ENCODE measurements at regions not wholly inside any gene's neighbourhood (a gene's known extent, or its start where the extent isn't known, plus 50 kb on each side); places are given as distances from the start of the nearest gene placed in this dataset.

DNA sequence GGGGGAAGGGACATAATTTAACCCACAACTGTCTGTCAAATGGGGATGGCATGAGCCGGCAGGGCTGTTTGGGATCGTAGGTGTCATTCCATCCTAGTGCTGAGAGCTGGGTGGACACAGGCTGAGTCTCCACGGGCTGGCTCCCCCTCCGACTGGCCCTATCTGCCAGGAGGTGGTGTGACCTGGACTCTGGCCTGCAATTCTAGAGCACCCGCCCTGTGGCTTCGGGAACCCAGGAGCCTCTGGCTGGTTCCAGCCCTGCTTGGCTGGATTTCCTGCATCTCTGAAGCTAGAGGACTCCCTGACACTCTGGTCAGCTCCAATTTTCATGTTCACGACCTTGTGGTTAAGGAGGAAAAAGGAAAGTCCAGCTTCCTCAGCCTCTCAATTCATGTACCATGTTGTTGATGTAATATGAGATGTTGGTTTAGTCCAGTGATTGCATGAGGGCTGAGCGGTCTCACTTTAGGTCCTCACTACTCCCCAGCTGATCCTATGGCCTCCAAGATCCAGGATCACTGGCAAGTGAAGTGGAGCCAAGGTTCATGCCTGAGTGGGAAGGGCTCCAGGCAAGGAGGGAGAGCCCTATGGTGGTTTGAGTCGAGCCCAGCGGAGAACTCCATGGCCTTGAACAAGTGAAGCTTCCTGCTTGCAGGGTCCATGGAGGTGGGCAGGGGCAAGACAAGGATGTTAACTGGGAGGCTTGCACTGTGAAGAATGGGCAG, 169.1 kb downstream of the NDUFA10 start:
- DNase-seq (ENCODE audit: low read depth, low spot score): no peak
- no peak for TF ChIP-seq CTCF (IDR thresholded peaks at IDR 0.05; ENCODE audit: insufficient read depth, low read length, missing control alignments)
- CTCF ChIA-PET: no interaction called here
- POLR2A ChIA-PET: no interaction called here
- no peak overlapping the region for H3K4me3 ChIP-seq (ENCODE audit: low read depth, low read length)

DNA sequence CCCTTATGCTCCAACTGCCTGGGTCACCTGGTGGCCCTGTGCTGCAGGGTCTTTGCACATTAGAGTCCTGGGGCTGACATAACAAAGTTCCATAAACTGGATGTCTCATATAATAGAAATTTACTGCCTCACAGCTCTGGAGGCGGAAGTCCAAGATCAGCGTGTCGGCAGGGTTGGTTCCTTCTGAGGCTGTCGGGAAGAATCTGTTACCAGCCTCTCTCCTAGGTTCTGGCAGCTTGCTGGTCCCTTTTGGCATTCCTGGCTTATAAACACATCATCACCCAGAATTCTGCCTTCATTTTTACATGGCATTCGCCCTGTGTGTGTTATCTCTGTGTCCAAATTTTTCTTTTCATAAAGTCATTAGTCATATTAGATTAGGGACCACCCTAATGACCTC, 170.5 kb downstream of the NDUFA10 start:
- CTCF ChIA-PET: no interaction called here
- no peak for TF ChIP-seq CTCF (IDR thresholded peaks at IDR 0.05; ENCODE audit: insufficient read depth, low read length, missing control alignments)
- POLR2A ChIA-PET: no interaction called here

DNA sequence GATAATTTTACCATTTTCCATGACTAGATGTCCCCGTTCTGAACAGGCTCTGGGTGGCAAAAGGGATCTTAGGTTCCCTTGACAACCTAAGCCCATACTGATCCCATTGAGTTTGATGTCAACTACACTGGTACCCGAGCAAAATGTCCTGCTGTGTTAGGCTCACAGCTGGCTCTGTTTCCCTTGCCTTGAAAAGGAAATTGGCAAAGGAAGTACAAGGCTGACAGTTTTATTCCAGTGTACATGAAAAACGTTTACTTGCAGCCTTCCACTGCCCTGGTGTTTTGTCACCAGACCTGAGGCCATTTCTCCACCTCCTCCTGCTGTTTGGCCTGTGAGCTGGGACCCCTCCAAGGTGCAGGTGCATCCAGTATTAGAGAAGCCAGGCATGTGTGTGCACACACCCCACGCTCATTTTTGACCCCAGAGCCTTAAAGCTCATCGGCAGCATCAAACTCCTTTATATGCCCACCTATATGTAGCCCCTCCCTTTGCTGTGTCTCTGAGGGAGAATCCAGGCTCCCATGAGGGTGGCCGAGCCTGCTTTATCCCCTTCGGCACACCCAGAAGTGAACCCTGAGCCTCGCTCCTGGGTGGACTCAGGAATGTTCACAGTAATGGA, 171.3 kb downstream of the NDUFA10 start:
- TF ChIP-seq CTCF (IDR thresholded peaks at IDR 0.05; ENCODE audit: insufficient read depth, low read length, missing control alignments): no peak
- POLR2A ChIA-PET: no interaction called here
- CTCF ChIA-PET: no interaction called here
- H3K4me3 ChIP-seq (ENCODE audit: low read depth, low read length): no peak overlapping the region
- no peak for DNase-seq (ENCODE audit: low read depth, low spot score)

More for the DNA sequence above, 170.5 kb downstream of the NDUFA10 start:
- no peak for DNase-seq (ENCODE audit: low read depth, low spot score)
- H3K4me3 ChIP-seq (ENCODE audit: low read depth, low read length): no peak overlapping the region

- TF ChIP-seq CTCF (IDR thresholded peaks at IDR 0.05; ENCODE audit: insufficient read depth, low read length, missing control alignments): no peak
- POLR2A ChIA-PET: no interaction called here
These were observed 172.0 kb downstream of the NDUFA10 start for GRCh38 chr2:239853121-239853520.

GRCh38 chr2:239852272-239852671, 172.9 kb downstream of the NDUFA10 start:
- DNase-seq (ENCODE audit: low read depth, low spot score): no peak
- H3K4me3 ChIP-seq (ENCODE audit: low read depth, low read length): no peak overlapping the region
- no peak for TF ChIP-seq CTCF (IDR thresholded peaks at IDR 0.05; ENCODE audit: insufficient read depth, low read length, missing control alignments)
- ChIA-PET CTCF (no interaction called here), POLR2A (no interaction called here)

More at GRCh38 chr2:239853121-239853520, 172.0 kb downstream of the NDUFA10 start:
- no peak overlapping the region for H3K4me3 ChIP-seq (ENCODE audit: low read depth, low read length)
- CTCF ChIA-PET: no interaction called here
- DNase-seq (ENCODE audit: low read depth, low spot score): no peak

GRCh38 chr2:239846789-239847676, 178.1 kb downstream of the NDUFA10 start:
- no peak overlapping the region for H3K4me3 ChIP-seq (ENCODE audit: low read depth, low read length)
- DNase-seq (ENCODE audit: low read depth, low spot score): no peak
- no peak for TF ChIP-seq CTCF (IDR thresholded peaks at IDR 0.05; ENCODE audit: insufficient read depth, low read length, missing control alignments)
- POLR2A ChIA-PET: no interaction called here
- CTCF ChIA-PET: no interaction called here
